ENCODE measurements at regions not wholly inside any gene's neighbourhood (a gene's known extent, or its start where the extent isn't known, plus 50 kb on each side); places are given as distances from the start of the nearest gene placed in this dataset.
"Not testable (repeated sequence)": the region's sequence is repeated elsewhere in the genome, so short reads cannot be mapped to it uniquely, and the experiment has no call there.

- no peak for DNase-seq (ENCODE audit: low read depth)
Observed at GRCh38 chr3:135393898-135394525, 571.5 kb upstream of the PPP2R3A start.

GRCh38 chr3:135412475-135412874 lies 553.1 kb upstream of the PPP2R3A start:
- DNase-seq (ENCODE audit: low read depth): no peak

- DNase-seq (ENCODE audit: low read depth): no peak
Observed at GRCh38 chr3:135416182-135416581, 549.3 kb upstream of the PPP2R3A start.

GRCh38 chr3:135419155-135419554 lies 546.4 kb upstream of the PPP2R3A start:
- DNase-seq (ENCODE audit: low read depth): no peak

- DNase-seq (ENCODE audit: low read depth): no peak
Observed at GRCh38 chr3:135426508-135426907, 539.0 kb upstream of the PPP2R3A start.

GRCh38 chr3:135432402-135432801 lies 533.1 kb upstream of the PPP2R3A start:
- DNase-seq (ENCODE audit: low read depth): no peak

- DNase-seq (ENCODE audit: low read depth): not testable (repeated sequence)
Observed at GRCh38 chr3:135438889-135439597, 526.5 kb upstream of the PPP2R3A start.

GRCh38 chr3:135439632-135440031 lies 525.9 kb upstream of the PPP2R3A start:
- DNase-seq (ENCODE audit: low read depth): not testable (repeated sequence)

- no peak for DNase-seq (ENCODE audit: low read depth)
Observed at GRCh38 chr3:135440233-135440632, 525.3 kb upstream of the PPP2R3A start.

GRCh38 chr3:135440746-135441145 lies 524.8 kb upstream of the PPP2R3A start:
- DNase-seq (ENCODE audit: low read depth): no peak

- no peak for DNase-seq (ENCODE audit: low read depth)
Observed at GRCh38 chr3:135444058-135444457, 521.5 kb upstream of the PPP2R3A start.

GRCh38 chr3:135447483-135447882 lies 518.0 kb upstream of the PPP2R3A start:
- DNase-seq (ENCODE audit: low read depth): no peak

GRCh38 chr3:135448520-135448919 lies 517.0 kb upstream of the PPP2R3A start:
- no peak for DNase-seq (ENCODE audit: low read depth)

GRCh38 chr3:135449046-135449445 lies 516.5 kb upstream of the PPP2R3A start:
- no peak for DNase-seq (ENCODE audit: low read depth)

- no peak for DNase-seq (ENCODE audit: low read depth)
Observed at GRCh38 chr3:135451037-135451785, 514.3 kb upstream of the PPP2R3A start.

- DNase-seq (ENCODE audit: low read depth): no peak
Observed at GRCh38 chr3:135452881-135453280, 512.6 kb upstream of the PPP2R3A start.

- no peak for DNase-seq (ENCODE audit: low read depth)
Observed at GRCh38 chr3:135453326-135453725, 512.2 kb upstream of the PPP2R3A start.

- no peak for DNase-seq (ENCODE audit: low read depth)
Observed at GRCh38 chr3:135454890-135455289, 510.6 kb upstream of the PPP2R3A start.

- no peak for DNase-seq (ENCODE audit: low read depth)
Observed at GRCh38 chr3:135456108-135456790, 509.3 kb upstream of the PPP2R3A start.

- DNase-seq (ENCODE audit: low read depth): no peak
Observed at GRCh38 chr3:135458541-135459322, 506.8 kb upstream of the PPP2R3A start.

GRCh38 chr3:135460273-135460672 lies 505.3 kb upstream of the PPP2R3A start:
- DNase-seq (ENCODE audit: low read depth): no peak

All from HT1080 (cell line).